GM23338 (cell line): ENCODE measurements at regions not wholly inside any gene's neighbourhood (a gene's known extent, or its start where the extent isn't known, plus 50 kb on each side); places are given as distances from the start of the nearest gene placed in this dataset.

ENCODE experiments used
- CREB1 ChIP-seq: fragments of 250-450 bp; sonication (Bioruptor Pico); IDR thresholded peaks from 2 replicates; pipeline ENCODE4 v1.5.0; 2020; ENCODE audit warnings: low read depth, mild to moderate bottlenecking, moderate library complexity
- ETS1 ChIP-seq: IDR thresholded peaks from 2 replicates; pipeline ENCODE4 v1.6.1; 2016; ENCODE audit warnings: antibody characterized with exemption
- EZH2 ChIP-seq: fragments of 200-600 bp; sonication (generic); IDR thresholded peaks from one replicate; pipeline ENCODE4 v1.8.0; 2017; ENCODE audit warnings: antibody characterized with exemption, mild to moderate bottlenecking, low read depth; ENCODE audit not compliant: unreplicated experiment
- EZH2phosphoT487 ChIP-seq: fragments of 200-600 bp; sonication (generic); IDR thresholded peaks from one replicate; pipeline ENCODE4 v1.8.1; 2018; ENCODE audit warnings: antibody characterized with exemption; ENCODE audit not compliant: unreplicated experiment
- JUNB ChIP-seq: IDR thresholded peaks from one replicate; pipeline ENCODE4 v1.6.1; 2016; ENCODE audit warnings: antibody characterized with exemption; ENCODE audit not compliant: unreplicated experiment
- NANOG ChIP-seq: IDR thresholded peaks from 2 replicates; pipeline ENCODE4 v1.6.1; 2016; ENCODE audit warnings: antibody characterized with exemption, borderline replicate concordance
- POLR2AphosphoS5 ChIP-seq: IDR thresholded peaks from 2 replicates; pipeline ENCODE4 v1.6.1; 2016; ENCODE audit warnings: antibody characterized with exemption, low read depth
- REST ChIP-seq: IDR thresholded peaks from one replicate; pipeline ENCODE4 v1.6.1; 2018; ENCODE audit warnings: antibody characterized with exemption; ENCODE audit not compliant: unreplicated experiment
- STAT1 ChIP-seq: IDR thresholded peaks from one replicate; pipeline ENCODE4 v1.6.1; 2016; ENCODE audit warnings: antibody characterized with exemption; ENCODE audit not compliant: unreplicated experiment
- ZNF114 ChIP-seq: fragments of 250-450 bp; sonication (Bioruptor Pico); IDR thresholded peaks from 2 replicates; pipeline ENCODE4 v1.5.0; 2020; ENCODE audit warnings: mild to moderate bottlenecking, moderate library complexity
- ZNF331 ChIP-seq: fragments of 250-450 bp; sonication (Bioruptor Pico); IDR thresholded peaks from 2 replicates; pipeline ENCODE4 v1.5.0; 2020; ENCODE audit warnings: low read depth, mild to moderate bottlenecking, moderate library complexity
- TF ChIP-seq, protein P1 (sequence below), 2 experiments: fragments of 200-600 bp in 1 of 2; sonication (generic) in 1 of 2; conservative IDR thresholded peaks; 2 replicates each; pipeline versions ENCODE4 v1.5.1 to v1.6.1; 2016 to 2017; ENCODE audit warnings: antibody characterized with exemption in 2 of 2, low read depth in 2 of 2, mild to moderate bottlenecking in 2 of 2, moderate library complexity in 1 of 2
- TF ChIP-seq, protein P2 (sequence below): fragments of 250-450 bp; sonication (Bioruptor Pico); IDR thresholded peaks from 2 replicates; pipeline ENCODE4 v1.5.0; 2020; ENCODE audit warnings: mild to moderate bottlenecking, moderate library complexity

DNA sequence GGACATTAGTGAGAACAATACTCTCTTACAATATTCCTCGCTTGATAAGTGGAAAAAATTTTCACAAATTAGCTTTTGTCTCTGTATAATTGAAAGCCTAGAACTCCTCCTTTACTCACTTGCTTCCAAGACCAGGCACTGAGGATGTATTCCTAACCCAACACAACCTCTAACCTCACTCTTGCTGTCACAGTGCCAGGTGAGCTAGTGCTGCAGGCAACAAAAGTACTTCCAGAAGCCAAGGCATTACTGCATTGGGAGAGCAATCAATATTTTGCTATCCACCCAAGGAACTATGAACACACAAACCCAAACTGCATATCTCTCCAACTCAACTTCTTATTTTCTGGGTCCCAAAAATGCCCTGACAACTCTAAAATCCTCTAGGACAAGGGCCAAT, 1081.0 kb downstream of the VRK1 start:
- TF ChIP-seq, protein P1, sequence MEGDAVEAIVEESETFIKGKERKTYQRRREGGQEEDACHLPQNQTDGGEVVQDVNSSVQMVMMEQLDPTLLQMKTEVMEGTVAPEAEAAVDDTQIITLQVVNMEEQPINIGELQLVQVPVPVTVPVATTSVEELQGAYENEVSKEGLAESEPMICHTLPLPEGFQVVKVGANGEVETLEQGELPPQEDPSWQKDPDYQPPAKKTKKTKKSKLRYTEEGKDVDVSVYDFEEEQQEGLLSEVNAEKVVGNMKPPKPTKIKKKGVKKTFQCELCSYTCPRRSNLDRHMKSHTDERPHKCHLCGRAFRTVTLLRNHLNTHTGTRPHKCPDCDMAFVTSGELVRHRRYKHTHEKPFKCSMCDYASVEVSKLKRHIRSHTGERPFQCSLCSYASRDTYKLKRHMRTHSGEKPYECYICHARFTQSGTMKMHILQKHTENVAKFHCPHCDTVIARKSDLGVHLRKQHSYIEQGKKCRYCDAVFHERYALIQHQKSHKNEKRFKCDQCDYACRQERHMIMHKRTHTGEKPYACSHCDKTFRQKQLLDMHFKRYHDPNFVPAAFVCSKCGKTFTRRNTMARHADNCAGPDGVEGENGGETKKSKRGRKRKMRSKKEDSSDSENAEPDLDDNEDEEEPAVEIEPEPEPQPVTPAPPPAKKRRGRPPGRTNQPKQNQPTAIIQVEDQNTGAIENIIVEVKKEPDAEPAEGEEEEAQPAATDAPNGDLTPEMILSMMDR (conservative IDR thresholded peaks at IDR 0.05; ENCODE audit: low read depth in 2 of 2): no peak
- TF ChIP-seq REST: no peak
- no peak for TF ChIP-seq POLR2AphosphoS5
- TF ChIP-seq EZH2: no peak
- TF ChIP-seq STAT1: no peak
- no peak for TF ChIP-seq EZH2phosphoT487
- no peak for TF ChIP-seq JUNB
- TF ChIP-seq CREB1 (CRISPR knock-in tag): no peak
- TF ChIP-seq ETS1: no peak
- no peak for TF ChIP-seq NANOG
- TF ChIP-seq, protein P2, sequence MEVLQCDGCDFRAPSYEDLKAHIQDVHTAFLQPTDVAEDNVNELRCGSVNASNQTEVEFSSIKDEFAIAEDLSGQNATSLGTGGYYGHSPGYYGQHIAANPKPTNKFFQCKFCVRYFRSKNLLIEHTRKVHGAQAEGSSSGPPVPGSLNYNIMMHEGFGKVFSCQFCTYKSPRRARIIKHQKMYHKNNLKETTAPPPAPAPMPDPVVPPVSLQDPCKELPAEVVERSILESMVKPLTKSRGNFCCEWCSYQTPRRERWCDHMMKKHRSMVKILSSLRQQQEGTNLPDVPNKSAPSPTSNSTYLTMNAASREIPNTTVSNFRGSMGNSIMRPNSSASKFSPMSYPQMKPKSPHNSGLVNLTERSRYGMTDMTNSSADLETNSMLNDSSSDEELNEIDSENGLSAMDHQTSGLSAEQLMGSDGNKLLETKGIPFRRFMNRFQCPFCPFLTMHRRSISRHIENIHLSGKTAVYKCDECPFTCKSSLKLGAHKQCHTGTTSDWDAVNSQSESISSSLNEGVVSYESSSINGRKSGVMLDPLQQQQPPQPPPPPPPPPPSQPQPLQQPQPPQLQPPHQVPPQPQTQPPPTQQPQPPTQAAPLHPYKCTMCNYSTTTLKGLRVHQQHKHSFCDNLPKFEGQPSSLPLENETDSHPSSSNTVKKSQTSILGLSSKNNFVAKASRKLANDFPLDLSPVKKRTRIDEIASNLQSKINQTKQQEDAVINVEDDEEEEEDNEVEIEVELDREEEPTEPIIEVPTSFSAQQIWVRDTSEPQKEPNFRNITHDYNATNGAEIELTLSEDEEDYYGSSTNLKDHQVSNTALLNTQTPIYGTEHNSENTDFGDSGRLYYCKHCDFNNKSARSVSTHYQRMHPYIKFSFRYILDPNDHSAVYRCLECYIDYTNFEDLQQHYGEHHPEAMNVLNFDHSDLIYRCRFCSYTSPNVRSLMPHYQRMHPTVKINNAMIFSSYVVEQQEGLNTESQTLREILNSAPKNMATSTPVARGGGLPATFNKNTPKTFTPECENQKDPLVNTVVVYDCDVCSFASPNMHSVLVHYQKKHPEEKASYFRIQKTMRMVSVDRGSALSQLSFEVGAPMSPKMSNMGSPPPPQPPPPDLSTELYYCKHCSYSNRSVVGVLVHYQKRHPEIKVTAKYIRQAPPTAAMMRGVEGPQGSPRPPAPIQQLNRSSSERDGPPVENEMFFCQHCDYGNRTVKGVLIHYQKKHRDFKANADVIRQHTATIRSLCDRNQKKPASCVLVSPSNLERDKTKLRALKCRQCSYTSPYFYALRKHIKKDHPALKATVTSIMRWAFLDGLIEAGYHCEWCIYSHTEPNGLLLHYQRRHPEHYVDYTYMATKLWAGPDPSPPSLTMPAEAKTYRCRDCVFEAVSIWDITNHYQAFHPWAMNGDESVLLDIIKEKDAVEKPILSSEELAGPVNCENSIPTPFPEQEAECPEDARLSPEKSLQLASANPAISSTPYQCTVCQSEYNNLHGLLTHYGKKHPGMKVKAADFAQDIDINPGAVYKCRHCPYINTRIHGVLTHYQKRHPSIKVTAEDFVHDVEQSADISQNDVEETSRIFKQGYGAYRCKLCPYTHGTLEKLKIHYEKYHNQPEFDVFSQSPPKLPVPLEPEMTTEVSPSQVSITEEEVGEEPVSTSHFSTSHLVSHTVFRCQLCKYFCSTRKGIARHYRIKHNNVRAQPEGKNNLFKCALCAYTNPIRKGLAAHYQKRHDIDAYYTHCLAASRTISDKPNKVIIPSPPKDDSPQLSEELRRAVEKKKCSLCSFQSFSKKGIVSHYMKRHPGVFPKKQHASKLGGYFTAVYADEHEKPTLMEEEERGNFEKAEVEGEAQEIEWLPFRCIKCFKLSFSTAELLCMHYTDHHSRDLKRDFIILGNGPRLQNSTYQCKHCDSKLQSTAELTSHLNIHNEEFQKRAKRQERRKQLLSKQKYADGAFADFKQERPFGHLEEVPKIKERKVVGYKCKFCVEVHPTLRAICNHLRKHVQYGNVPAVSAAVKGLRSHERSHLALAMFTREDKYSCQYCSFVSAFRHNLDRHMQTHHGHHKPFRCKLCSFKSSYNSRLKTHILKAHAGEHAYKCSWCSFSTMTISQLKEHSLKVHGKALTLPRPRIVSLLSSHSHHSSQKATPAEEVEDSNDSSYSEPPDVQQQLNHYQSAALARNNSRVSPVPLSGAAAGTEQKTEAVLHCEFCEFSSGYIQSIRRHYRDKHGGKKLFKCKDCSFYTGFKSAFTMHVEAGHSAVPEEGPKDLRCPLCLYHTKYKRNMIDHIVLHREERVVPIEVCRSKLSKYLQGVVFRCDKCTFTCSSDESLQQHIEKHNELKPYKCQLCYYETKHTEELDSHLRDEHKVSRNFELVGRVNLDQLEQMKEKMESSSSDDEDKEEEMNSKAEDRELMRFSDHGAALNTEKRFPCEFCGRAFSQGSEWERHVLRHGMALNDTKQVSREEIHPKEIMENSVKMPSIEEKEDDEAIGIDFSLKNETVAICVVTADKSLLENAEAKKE (CRISPR knock-in tag): no peak
- TF ChIP-seq ZNF331 (CRISPR knock-in tag): no peak
- TF ChIP-seq ZNF114 (CRISPR knock-in tag): no peak
